ENCODE measurements at regions not wholly inside any gene's neighbourhood (a gene's known extent, or its start where the extent isn't known, plus 50 kb on each side); places are given as distances from the start of the nearest gene placed in this dataset.

DNA sequence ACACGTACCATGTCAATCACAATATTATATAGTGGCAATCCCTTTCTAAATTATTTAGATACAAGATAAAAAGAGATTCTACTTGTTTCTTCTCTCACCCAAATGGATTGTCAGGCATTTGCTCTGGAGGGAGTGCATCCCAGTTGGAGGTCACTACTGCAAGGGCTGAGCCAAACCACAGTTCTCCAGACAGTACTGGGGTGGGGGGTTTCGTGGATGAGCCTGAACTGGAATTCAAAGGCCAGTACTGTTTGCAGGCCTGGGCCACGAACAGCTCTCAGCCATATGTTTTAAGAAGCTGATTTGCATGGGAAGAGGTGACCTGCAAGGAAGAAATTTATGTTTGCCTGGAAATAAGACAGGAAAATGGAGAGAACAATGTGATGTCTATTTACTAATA is 314.9 kb downstream of the PMP22 start:
- TF ChIP-seq, protein P1, sequence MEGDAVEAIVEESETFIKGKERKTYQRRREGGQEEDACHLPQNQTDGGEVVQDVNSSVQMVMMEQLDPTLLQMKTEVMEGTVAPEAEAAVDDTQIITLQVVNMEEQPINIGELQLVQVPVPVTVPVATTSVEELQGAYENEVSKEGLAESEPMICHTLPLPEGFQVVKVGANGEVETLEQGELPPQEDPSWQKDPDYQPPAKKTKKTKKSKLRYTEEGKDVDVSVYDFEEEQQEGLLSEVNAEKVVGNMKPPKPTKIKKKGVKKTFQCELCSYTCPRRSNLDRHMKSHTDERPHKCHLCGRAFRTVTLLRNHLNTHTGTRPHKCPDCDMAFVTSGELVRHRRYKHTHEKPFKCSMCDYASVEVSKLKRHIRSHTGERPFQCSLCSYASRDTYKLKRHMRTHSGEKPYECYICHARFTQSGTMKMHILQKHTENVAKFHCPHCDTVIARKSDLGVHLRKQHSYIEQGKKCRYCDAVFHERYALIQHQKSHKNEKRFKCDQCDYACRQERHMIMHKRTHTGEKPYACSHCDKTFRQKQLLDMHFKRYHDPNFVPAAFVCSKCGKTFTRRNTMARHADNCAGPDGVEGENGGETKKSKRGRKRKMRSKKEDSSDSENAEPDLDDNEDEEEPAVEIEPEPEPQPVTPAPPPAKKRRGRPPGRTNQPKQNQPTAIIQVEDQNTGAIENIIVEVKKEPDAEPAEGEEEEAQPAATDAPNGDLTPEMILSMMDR (IDR thresholded peaks at IDR 0.05) = no peak
- TF ChIP-seq POLR2A (IDR thresholded peaks at IDR 0.05) = no peak
- TF ChIP-seq POLR2AphosphoS5 (IDR thresholded peaks at IDR 0.05) = no peak

All from breast epithelium (tissue), 3 donors.